ENCODE measurements at regions not wholly inside any gene's neighbourhood (a gene's known extent, or its start where the extent isn't known, plus 50 kb on each side); places are given as distances from the start of the nearest gene placed in this dataset.
"Not testable (repeated sequence)": the region's sequence is repeated elsewhere in the genome, so short reads cannot be mapped to it uniquely, and the experiment has no call there.

GRCh38 chr14:84433961-84434360 lies 1096.0 kb upstream of the FLRT2 start:
- DNase-seq = no peak

- no peak for DNase-seq
These were observed 1094.1 kb upstream of the FLRT2 start for GRCh38 chr14:84435820-84436324.

- DNase-seq = no peak
These were observed 1093.4 kb upstream of the FLRT2 start for GRCh38 chr14:84436528-84436927.

GRCh38 chr14:84442521-84442920 lies 1087.4 kb upstream of the FLRT2 start:
- peak; percentile 84 to 85 for DNase-seq

GRCh38 chr14:84445486-84445885 lies 1084.5 kb upstream of the FLRT2 start:
- DNase-seq = no peak

GRCh38 chr14:84446250-84446649 lies 1083.7 kb upstream of the FLRT2 start:
- no peak for DNase-seq

- DNase-seq = no peak
These were observed 1076.5 kb upstream of the FLRT2 start for GRCh38 chr14:84453307-84453950.

- no peak for DNase-seq
These were observed 1075.8 kb upstream of the FLRT2 start for GRCh38 chr14:84454114-84454513.

GRCh38 chr14:84456946-84457345 lies 1073.0 kb upstream of the FLRT2 start:
- DNase-seq = no peak

GRCh38 chr14:84458881-84459280 lies 1071.1 kb upstream of the FLRT2 start:
- peak in 1 of 2 experiments; percentile 26 for DNase-seq

GRCh38 chr14:84465880-84466279 lies 1064.1 kb upstream of the FLRT2 start:
- DNase-seq = no peak

GRCh38 chr14:84468153-84468552 lies 1061.8 kb upstream of the FLRT2 start:
- no peak for DNase-seq

- DNase-seq = no peak
These were observed 1051.9 kb upstream of the FLRT2 start for GRCh38 chr14:84477996-84478395.

GRCh38 chr14:84482256-84483071 lies 1047.5 kb upstream of the FLRT2 start:
- no peak for DNase-seq

- no peak for DNase-seq
These were observed 1046.9 kb upstream of the FLRT2 start for GRCh38 chr14:84483072-84483420.

- DNase-seq = not testable (repeated sequence)
These were observed 1045.7 kb upstream of the FLRT2 start for GRCh38 chr14:84484243-84484642.

GRCh38 chr14:84485036-84485435 lies 1044.9 kb upstream of the FLRT2 start:
- no peak for DNase-seq

- DNase-seq = no peak
These were observed 1039.9 kb upstream of the FLRT2 start for GRCh38 chr14:84490081-84490480.

- DNase-seq = no peak
These were observed 1037.3 kb upstream of the FLRT2 start for GRCh38 chr14:84492685-84493084.

GRCh38 chr14:84493779-84494178 lies 1036.2 kb upstream of the FLRT2 start:
- DNase-seq = no peak

GRCh38 chr14:84496677-84497076 lies 1033.3 kb upstream of the FLRT2 start:
- no peak for DNase-seq

GRCh38 chr14:84512823-84513222 lies 1017.1 kb upstream of the FLRT2 start:
- DNase-seq = not testable (repeated sequence)

- no peak for DNase-seq
These were observed 1010.1 kb upstream of the FLRT2 start for GRCh38 chr14:84519836-84520235.

- DNase-seq = no peak
These were observed 1009.1 kb upstream of the FLRT2 start for GRCh38 chr14:84520711-84521338.

Measured in SHP77 (cell line).